ENCODE measurements at regions not wholly inside any gene's neighbourhood (a gene's known extent, or its start where the extent isn't known, plus 50 kb on each side); places are given as distances from the start of the nearest gene placed in this dataset.
"Not testable (repeated sequence)": the region's sequence is repeated elsewhere in the genome, so short reads cannot be mapped to it uniquely, and the experiment has no call there.

DNA sequence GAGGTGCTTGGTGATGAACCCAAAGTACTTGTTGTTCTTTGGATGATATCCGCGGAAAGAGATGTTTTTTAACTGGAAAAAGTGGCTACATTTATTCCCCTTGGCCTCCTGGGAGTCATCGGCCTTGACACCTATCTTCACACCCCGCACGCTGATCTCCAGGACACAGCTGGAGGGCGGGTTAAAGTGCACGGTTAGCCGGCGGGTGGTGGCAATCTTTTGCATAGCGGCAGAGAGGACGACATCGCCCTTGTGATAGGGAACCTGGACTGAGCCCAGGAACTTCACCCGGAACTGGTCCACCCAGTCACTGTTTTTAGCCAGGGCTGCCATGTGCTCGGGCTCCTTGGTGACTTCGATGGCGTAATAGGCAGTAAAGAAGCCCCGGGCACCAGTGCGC lies 110.5 kb upstream of the PLEKHM1 start:
- DNase-seq (ENCODE audit: low spot score in 2 of 2); H3K9me3 ChIP-seq; H3K27me3 ChIP-seq; intact Hi-C loops (cut with DNase I; ENCODE audit: low total_unique reads); H3K36me3 ChIP-seq; H3K27ac ChIP-seq; H3K4me1 ChIP-seq; H3K4me3 ChIP-seq: not testable (repeated sequence)

DNA sequence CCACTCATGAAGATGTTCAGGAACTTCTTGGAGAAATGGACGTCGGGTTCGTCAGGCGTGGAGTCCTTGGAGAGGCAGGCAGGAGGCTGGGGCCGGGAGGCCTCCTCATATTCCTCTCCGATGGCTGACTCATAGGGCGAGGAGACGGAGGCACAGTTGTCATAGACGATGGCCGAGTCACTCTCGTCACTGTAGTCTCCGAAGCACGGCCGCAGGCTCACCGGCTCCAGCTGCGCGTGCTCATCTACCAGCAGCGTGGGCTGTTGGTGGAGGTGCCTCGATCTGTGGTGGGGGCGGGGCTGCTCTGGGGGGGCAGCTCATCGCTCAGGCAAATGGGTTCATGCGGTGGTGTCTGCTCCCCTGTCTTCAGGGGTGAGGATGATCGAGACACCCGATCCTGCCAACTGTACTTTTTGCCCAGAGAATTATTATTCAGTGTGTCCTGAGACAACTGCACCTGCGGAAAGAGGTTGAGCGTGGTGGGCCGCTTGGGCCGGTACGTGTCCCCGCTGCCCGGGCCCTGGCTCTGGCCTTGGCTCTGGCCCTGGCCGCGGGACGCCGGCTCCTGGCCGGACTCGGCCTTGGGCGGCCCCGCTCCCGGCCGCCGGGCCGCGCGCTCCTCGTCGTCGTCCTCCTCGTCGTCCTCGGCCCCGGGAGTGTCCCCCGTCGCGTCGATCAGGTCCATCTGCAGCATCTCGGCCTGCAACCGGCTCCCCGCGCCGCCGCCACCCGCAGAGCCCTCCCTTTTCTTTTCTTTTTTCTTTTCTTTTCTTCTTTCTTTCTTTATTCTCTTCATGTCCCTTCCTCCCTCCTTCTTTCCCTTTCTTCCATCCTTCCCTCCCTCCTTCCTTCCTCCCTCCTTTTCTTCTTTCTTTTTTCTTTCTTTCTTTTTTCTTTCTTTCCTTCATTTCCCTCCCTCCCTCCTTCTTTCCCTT lies 111.4 kb upstream of the PLEKHM1 start:
- H3K4me1 ChIP-seq; DNase-seq (ENCODE audit: low spot score in 2 of 2); H3K36me3 ChIP-seq; intact Hi-C loops (cut with DNase I; ENCODE audit: low total_unique reads); H3K9me3 ChIP-seq; H3K4me3 ChIP-seq; H3K27ac ChIP-seq; H3K27me3 ChIP-seq: not testable (repeated sequence)

DNA sequence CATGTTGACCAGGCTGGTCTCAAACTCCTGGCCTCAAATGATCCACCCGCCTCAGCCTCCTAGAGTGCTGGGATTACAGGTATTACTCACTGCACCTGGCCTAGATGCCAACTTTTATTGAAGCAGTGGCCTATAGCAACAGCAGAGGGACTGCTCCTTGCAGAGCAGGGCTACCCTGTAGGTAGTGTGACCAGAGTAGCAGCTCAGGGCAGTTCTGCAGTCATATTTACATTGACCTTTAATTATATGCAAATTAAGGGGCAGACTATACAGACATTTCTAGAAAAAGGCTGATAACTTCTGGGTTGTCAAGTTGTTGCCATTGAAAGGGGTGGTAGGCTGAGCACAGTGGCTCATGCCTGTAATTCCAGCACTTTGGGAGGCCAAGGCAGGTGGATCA lies 115.2 kb upstream of the PLEKHM1 start:
- H3K27me3 ChIP-seq; H3K36me3 ChIP-seq; H3K4me1 ChIP-seq; H3K27ac ChIP-seq; DNase-seq (ENCODE audit: low spot score in 2 of 2); H3K9me3 ChIP-seq; intact Hi-C loops (cut with DNase I; ENCODE audit: low total_unique reads); H3K4me3 ChIP-seq: not testable (repeated sequence)

DNA sequence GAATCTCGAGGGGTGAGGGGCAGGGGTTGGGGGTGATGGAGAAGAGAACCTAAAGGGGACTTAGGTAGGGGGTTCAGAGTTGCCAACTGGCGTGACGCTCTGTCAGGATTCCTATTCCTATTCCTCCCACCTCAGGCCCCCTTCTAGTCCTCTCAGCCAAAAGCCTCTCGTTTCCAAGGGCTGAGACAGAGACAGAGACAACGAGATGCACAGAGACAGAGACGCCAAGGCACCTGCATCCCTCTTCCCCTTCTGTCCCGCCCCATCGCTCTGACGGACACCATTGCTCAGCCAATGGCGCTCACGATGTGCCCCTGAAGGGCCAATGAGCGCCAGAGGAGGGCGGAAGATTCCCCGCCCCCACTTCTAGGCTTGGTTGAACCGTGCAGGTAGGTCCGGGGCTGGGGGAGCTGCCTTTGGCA lies 129.5 kb upstream of the PLEKHM1 start:
- intact Hi-C loops (cut with DNase I; ENCODE audit: low total_unique reads); H3K9me3 ChIP-seq; H3K4me1 ChIP-seq; H3K27me3 ChIP-seq; H3K27ac ChIP-seq; H3K36me3 ChIP-seq: not testable (repeated sequence)
- peak overlapping the region; percentile 52 to 90 (median 67) for H3K4me3 ChIP-seq
- DNase-seq (ENCODE audit: low spot score in 2 of 2) = peak; percentile 79 to 86

DNA sequence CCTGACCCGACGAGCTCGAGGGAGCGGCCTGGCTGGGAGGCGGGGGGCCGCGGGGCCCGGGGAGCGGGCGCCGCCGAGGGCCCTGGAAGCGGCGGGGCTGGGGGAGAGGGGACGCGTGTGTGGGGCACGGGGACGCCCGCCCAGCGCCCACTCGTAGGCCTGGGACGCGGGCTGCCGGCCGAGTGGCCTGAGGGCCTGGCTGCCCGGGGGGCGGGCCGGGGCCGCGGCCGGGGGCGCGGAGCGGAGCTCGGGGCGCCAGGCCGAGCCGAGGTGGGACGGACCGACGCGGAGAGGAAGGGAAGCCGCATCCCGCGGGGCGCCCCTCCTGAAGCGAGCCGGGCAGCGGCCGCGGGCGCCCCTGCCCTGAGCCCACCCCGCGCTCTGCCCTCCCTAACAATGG lies 129.9 kb upstream of the PLEKHM1 start:
- Histone ChIP-seq H3K27ac (peak overlapping the region in 1 of 2 donors; percentile 48), H3K4me3 (peak overlapping the region; percentile 52 to 90 (median 67))
- H3K27me3 ChIP-seq; H3K9me3 ChIP-seq; intact Hi-C loops (cut with DNase I; ENCODE audit: low total_unique reads); H3K36me3 ChIP-seq; DNase-seq (ENCODE audit: low spot score in 2 of 2); H3K4me1 ChIP-seq: not testable (repeated sequence)

DNA sequence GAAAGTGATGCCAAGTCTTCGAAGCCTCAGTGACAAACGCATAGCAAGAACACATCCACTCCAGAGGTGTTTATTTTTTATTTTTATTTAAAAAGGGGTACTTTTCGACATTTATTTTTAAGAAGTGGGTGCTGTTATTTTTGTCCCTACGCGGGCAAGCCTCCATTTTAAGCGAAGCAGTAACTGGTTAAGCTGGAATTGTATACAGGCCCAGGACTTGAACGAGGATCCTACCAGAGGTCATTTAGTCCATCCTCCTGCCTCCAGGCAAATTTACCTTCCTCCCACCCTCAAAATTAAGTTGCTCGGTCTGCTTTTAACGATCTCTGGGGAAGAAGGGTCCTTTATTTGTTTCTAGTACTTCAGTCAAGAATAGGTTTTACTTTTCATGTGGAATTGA lies 130.6 kb upstream of the PLEKHM1 start:
- H3K27me3 ChIP-seq; intact Hi-C loops (cut with DNase I; ENCODE audit: low total_unique reads); H3K9me3 ChIP-seq; H3K4me1 ChIP-seq; DNase-seq (ENCODE audit: low spot score in 2 of 2); H3K27ac ChIP-seq; H3K36me3 ChIP-seq: not testable (repeated sequence)
- peak overlapping the region in 2 of 3 donors; percentile 41 to 67 for H3K4me3 ChIP-seq

DNA sequence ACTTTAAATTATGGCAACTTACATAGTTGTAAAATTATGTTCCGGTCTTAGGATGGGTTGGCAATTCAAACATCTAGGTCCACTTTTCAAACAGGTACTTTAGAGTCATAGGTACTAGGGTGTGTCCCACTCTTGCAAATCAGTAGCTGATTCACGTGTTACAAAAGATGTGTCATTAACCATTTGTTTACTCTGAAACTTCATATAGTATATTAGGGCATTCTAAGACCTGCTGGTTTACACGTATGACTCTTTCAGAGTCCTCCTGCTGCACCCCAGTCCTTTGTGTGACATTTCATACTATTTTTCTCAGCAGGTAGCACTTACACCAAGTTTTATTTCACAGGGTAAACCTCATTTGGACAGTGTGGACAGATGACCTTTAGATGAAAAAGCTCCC lies 131.8 kb upstream of the PLEKHM1 start:
- H3K9me3 ChIP-seq; H3K27ac ChIP-seq; intact Hi-C loops (cut with DNase I; ENCODE audit: low total_unique reads); DNase-seq (ENCODE audit: low spot score in 2 of 2); H3K4me3 ChIP-seq; H3K4me1 ChIP-seq; H3K27me3 ChIP-seq; H3K36me3 ChIP-seq: not testable (repeated sequence)

DNA sequence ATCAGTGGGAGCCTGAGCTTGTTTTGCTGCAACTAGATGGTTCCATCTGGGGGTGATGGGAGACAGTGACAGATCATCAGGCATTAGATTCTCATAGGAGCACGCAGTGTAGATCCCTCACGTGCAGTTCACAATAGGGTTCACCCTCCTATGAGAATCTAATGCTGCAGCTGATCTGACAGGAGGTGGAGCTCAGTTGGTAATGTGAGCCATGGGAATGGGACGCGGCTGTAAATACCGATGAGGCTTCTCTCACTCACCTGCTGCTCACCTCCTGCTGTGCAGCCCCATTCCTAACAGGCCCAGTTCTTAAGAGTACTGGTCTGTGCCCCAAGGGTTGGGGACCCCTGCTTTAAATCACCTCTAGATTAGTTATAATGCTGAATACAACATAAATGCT lies 137.5 kb upstream of the PLEKHM1 start:
- no peak for DNase-seq (ENCODE audit: low spot score in 2 of 2)
- no peak overlapping the region for H3K27ac ChIP-seq
- TF ChIP-seq POLR2AphosphoS5 (IDR thresholded peaks at IDR 0.05) (no peak), POLR2A (IDR thresholded peaks at IDR 0.05) (no peak)
- TF ChIP-seq, protein P1, sequence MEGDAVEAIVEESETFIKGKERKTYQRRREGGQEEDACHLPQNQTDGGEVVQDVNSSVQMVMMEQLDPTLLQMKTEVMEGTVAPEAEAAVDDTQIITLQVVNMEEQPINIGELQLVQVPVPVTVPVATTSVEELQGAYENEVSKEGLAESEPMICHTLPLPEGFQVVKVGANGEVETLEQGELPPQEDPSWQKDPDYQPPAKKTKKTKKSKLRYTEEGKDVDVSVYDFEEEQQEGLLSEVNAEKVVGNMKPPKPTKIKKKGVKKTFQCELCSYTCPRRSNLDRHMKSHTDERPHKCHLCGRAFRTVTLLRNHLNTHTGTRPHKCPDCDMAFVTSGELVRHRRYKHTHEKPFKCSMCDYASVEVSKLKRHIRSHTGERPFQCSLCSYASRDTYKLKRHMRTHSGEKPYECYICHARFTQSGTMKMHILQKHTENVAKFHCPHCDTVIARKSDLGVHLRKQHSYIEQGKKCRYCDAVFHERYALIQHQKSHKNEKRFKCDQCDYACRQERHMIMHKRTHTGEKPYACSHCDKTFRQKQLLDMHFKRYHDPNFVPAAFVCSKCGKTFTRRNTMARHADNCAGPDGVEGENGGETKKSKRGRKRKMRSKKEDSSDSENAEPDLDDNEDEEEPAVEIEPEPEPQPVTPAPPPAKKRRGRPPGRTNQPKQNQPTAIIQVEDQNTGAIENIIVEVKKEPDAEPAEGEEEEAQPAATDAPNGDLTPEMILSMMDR (IDR thresholded peaks at IDR 0.05) = no peak
- no peaks in the 10 kb centered on the region for H3K9me3 ChIP-seq
- H3K4me1 ChIP-seq = no peaks in the 10 kb centered on the region
- intact Hi-C loops (cut with DNase I; ENCODE audit: low total_unique reads) = no loop called here
- H3K27me3 ChIP-seq = no peaks in the 10 kb centered on the region
- H3K4me3 ChIP-seq = no peak overlapping the region
- H3K36me3 ChIP-seq = no peaks in the 10 kb centered on the region

DNA sequence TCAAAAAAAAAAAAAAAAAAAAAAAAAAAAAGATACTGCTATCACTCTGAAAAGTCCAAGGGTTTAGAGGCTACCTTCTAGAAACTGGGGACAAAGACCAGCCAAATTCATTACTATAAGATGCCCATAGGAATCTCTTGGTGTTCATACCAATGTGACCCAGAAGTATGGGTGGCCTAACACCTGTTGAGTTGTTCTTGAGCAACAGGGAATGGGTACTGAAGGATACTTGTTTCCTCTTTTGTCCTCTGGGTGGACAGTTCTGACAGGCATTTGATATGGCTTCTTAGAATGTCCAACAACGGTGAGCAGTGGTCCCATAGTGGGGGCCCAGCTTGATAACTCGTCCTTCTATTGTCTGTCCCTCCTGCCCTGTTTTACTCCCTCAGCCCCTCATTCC lies 141.4 kb upstream of the PLEKHM1 start:
- no peak overlapping the region for H3K4me3 ChIP-seq
- H3K27ac ChIP-seq = no peak overlapping the region
- intact Hi-C loops (cut with DNase I; ENCODE audit: low total_unique reads) = no loop called here
- no peaks in the 10 kb centered on the region for H3K36me3 ChIP-seq
- H3K9me3 ChIP-seq = no peaks in the 10 kb centered on the region
- no peaks in the 10 kb centered on the region for H3K27me3 ChIP-seq
- DNase-seq (ENCODE audit: low spot score in 2 of 2) = no peak
- H3K4me1 ChIP-seq = no peaks in the 10 kb centered on the region
- TF ChIP-seq POLR2AphosphoS5 (IDR thresholded peaks at IDR 0.05) = no peak
- TF ChIP-seq, protein P1 (IDR thresholded peaks at IDR 0.05) = no peak

All from breast epithelium (tissue), 4 donors.